AG09309 (cell line): ENCODE measurements at regions not wholly inside any gene's neighbourhood (a gene's known extent, or its start where the extent isn't known, plus 50 kb on each side); places are given as distances from the start of the nearest gene placed in this dataset.

ENCODE experiments used
- DNase-seq: peaks from one replicate; pipeline ENCODE4 v3.0.0-alpha.2; 2010; ENCODE audit warnings: low read depth
- H3K4me3 ChIP-seq: 2 replicates; pipeline ENCODE4 v1.5.1; 2011; ENCODE audit warnings: mild to moderate bottlenecking, low read depth, low read length, moderate library complexity; ENCODE audit not compliant: control insufficient read depth
- TF ChIP-seq, protein P1 (sequence below): IDR thresholded peaks from 2 replicates; pipeline ENCODE4 v1.5.1; 2011; ENCODE audit warnings: mild to moderate bottlenecking, low read depth, low read length, inconsistent platforms; ENCODE audit not compliant: insufficient read depth, control insufficient read depth; ENCODE audit errors: missing control alignments

DNA sequence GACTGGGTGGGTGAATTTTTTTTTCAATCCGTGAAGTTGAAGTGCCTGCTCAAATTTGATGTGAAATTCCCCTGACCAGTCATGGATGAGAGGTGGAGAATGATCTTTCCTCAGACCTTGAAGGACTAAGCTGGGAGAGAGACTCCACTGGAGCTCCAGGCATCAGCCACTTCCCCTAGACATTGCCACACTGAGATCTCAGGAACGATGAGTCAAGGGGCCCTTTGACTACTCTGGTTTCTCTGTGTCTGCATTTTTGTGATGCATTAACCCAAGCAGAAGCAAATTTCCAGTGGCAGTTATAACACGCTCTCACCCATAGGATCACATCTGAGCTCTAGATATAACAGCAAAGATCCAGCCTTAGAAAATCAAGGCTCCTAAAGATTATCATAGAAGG lies 171.2 kb upstream of the KIF2A start:
- no peak overlapping the region for H3K4me3 ChIP-seq
- TF ChIP-seq, protein P1, sequence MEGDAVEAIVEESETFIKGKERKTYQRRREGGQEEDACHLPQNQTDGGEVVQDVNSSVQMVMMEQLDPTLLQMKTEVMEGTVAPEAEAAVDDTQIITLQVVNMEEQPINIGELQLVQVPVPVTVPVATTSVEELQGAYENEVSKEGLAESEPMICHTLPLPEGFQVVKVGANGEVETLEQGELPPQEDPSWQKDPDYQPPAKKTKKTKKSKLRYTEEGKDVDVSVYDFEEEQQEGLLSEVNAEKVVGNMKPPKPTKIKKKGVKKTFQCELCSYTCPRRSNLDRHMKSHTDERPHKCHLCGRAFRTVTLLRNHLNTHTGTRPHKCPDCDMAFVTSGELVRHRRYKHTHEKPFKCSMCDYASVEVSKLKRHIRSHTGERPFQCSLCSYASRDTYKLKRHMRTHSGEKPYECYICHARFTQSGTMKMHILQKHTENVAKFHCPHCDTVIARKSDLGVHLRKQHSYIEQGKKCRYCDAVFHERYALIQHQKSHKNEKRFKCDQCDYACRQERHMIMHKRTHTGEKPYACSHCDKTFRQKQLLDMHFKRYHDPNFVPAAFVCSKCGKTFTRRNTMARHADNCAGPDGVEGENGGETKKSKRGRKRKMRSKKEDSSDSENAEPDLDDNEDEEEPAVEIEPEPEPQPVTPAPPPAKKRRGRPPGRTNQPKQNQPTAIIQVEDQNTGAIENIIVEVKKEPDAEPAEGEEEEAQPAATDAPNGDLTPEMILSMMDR: no peak
- DNase-seq: no peak

DNA sequence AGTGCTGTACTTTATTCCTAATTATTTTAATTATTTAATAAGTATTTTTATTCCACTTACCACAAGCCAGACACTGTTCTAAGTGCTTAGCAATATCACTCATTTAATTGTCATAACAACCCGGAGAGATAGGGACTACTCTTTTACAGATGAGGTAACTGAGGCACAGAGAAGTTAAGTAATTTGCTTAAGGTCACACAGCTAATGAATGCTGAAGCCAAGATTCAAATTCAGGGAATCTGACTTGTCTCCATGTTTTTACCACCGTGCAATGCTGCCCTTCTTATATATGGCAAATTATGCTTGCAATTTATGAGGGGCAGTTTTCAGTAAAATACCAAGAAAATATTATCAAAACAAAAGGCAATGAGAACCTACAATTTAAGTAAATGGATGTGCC lies 168.4 kb upstream of the KIF2A start:
- DNase-seq: no peak
- no peak overlapping the region for H3K4me3 ChIP-seq
- TF ChIP-seq, protein P1: no peak

DNA sequence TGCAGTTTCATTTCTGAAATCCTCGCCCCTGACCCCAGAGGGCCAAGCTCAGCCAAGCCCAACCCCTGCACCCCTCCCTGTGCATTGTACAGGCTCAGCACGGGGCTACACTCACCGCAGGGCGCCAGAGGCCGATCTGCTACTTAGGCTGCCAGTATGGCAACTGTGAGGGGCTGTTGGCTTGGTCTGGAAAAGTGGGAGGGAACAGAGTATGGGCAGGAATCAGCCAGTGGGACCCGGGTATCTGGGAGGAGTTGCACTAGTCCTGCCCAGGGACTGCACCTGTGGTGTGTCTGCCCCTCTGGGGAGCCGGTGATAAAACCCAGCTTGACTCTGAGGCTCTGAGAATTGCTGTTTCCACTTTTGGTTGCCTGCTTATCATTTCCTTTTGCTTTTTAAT lies 167.4 kb upstream of the KIF2A start:
- H3K4me3 ChIP-seq: no peak overlapping the region
- TF ChIP-seq, protein P1: no peak
- no peak for DNase-seq

DNA sequence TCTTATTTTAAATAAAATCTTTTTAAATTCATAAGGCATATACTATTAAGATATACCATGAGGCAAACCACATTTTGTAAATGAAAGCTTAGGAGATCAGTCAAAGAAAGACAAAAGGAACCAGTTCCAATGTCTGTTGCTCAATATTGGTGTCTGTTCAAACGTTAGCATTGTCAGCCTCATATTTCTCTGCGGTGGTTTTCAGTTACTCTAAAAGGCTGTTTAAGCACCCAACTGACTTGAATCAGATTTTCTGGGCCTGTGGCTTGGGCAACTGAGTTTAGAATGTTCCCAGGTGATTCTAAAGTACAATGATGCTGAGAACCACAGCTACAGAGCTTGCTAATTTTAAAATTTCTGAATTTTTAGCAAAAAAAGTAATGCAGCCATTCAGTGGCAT lies 166.3 kb upstream of the KIF2A start:
- TF ChIP-seq, protein P1: no peak
- DNase-seq: no peak

DNA sequence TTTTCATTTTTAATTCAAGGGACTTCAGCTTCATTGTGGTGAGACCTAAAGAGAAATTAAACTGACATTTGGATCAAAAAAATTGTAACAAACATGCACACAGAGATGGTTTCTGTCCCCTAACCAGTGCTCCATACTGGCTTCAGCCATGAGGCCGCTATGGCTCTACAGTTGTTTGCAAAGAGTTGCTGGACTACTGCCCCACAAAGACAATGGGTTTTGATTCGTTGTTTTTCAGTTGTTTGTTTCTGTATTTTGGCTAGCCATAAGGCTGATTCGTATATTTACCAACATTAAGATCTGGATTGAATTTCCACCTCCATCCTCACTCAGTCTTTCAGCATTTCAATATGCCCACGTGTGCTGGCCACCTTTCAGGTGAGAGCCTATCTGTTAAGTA lies 163.7 kb upstream of the KIF2A start:
- H3K4me3 ChIP-seq: no peak overlapping the region
- TF ChIP-seq, protein P1: no peak
- DNase-seq: no peak

More for the DNA sequence above, 166.3 kb upstream of the KIF2A start:
- H3K4me3 ChIP-seq: no peak overlapping the region

DNA sequence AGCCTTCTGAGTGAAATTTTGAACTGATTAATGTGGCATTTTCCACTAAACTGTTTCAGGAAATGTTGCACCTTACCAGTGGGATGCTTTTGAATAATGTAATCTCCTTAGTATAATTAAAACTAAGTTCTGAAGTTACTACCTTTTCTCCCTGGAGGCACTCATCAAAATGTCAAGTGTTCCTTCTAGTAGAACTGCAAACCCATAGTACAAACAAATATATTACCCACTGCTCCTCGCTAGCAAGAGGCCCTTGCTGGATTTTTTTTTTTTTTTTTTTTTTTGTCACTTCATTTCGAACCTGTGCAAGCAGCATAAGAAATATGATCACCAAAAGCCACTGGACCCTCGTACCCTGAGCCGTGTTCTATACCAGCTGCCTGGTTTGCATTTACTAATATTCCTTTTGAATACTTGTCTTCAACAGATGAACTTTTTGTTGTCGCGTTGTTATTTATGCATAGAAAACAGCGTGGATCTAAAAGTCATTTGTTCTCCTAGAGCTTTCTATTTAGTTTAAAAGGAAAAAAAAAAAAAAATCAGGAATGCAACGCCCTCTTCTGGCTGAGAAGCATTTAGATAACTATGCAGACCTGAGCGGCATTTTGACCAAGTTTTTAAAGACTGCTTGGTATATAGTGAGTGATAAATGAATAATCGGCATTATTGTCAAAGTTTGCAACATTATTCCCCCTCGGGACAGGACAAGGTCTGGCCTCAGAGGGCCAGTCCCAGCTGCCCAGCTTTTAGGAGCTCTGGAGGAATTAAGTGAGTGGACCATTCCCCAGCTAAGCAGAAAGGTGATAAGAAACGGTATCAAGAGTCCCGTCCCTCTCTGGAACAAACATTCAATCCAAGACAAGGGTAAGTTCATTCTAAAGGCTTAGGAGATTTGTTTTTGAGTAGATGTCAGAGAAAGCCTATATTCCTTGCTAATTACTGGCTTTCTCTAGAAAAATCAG lies 162.5 kb upstream of the KIF2A start:
- peak; percentile 8 for DNase-seq
- TF ChIP-seq, protein P1: peak; percentile 58
- H3K4me3 ChIP-seq: no peak overlapping the region
